Neural cell (in vitro differentiated cells): ENCODE measurements at regions not wholly inside any gene's neighbourhood (a gene's known extent, or its start where the extent isn't known, plus 50 kb on each side); places are given as distances from the start of the nearest gene placed in this dataset.
"Not testable (repeated sequence)": the region's sequence is repeated elsewhere in the genome, so short reads cannot be mapped to it uniquely, and the experiment has no call there.

Experiments used
- CTCF ChIP-seq: fragments of 450-650 bp; IDR thresholded peaks from 2 replicates; pipeline ENCODE4 v1.5.1; 2014; ENCODE audit warnings: antibody characterized with exemption, mild to moderate bottlenecking, moderate library complexity; ENCODE audit not compliant: poor library complexity, severe bottlenecking
- EZH2 ChIP-seq: fragments of 200-600, 300-800 bp; shearing (Covaris generic), sonication (generic); IDR thresholded peaks from 2 replicates; pipeline ENCODE4 v1.6.1; 2014; ENCODE audit warnings: antibody characterized with exemption, low read length, borderline replicate concordance, mild to moderate bottlenecking; ENCODE audit not compliant: insufficient read depth, poor library complexity, severe bottlenecking
- MXI1 ChIP-seq: fragments of 450-650 bp; conservative IDR thresholded peaks from 2 replicates; pipeline ENCODE4 v1.6.1; 2014; ENCODE audit warnings: antibody characterized with exemption, mild to moderate bottlenecking; ENCODE audit not compliant: poor library complexity, severe bottlenecking
- POLR2AphosphoS5 ChIP-seq: IDR thresholded peaks from 2 replicates; pipeline ENCODE4 v1.6.1; 2012

GRCh38 chr5:82976887-82977286, 100.3 kb downstream of the TMEM167A start:
- TF ChIP-seq CTCF, MXI1, POLR2AphosphoS5, EZH2: not testable (repeated sequence)
